Activated B cell treated with CpG ODN at 0.5 μM for 24 hours (primary cell): ENCODE measurements at regions not wholly inside any gene's neighbourhood (a gene's known extent, or its start where the extent isn't known, plus 50 kb on each side); places are given as distances from the start of the nearest gene placed in this dataset.

Experiments used
- ATAC-seq: fragments of 200-7000 bp; cut with Tn5 transposase; one replicate; pipeline ENCODE4 v1.10.0; 2021; ENCODE audit warnings: low read depth, mild to moderate bottlenecking, moderate library complexity
- CTCF ChIA-PET: fragments of 350-600 bp; sonication (Branson Sonifier 250); formaldehyde crosslinking; loops from one replicate; lab custom pipeline; 2021; ENCODE audit warnings: antibody characterized with exemption; lab: Charles Lee
- POLR2A ChIA-PET: fragments of 350-600 bp; sonication (Branson Sonifier 250); formaldehyde crosslinking; loops from one replicate; lab custom pipeline; 2021; ENCODE audit warnings: antibody characterized with exemption; lab: Charles Lee
- DNase-seq: peaks from one replicate; pipeline ENCODE4 v3.0.0; 2022
- H3K27ac Mint-ChIP-seq: one replicate; pipeline ENCODE4 v1.8.0; 2020; ENCODE audit warnings: mixed read lengths
- H3K27me3 Mint-ChIP-seq: one replicate; pipeline ENCODE4 v1.8.0; 2021; ENCODE audit warnings: mixed read lengths
- H3K36me3 Mint-ChIP-seq: one replicate; pipeline ENCODE4 v1.8.0; 2021; ENCODE audit warnings: low read depth, mixed read lengths
- H3K4me1 Mint-ChIP-seq: one replicate; pipeline ENCODE4 v1.8.0; 2021; ENCODE audit warnings: mixed read lengths
- H3K4me3 Mint-ChIP-seq: one replicate; pipeline ENCODE4 v1.8.0; 2020; ENCODE audit warnings: mild to moderate bottlenecking, mixed read lengths
- H3K9me3 Mint-ChIP-seq: one replicate; pipeline ENCODE4 v1.8.0; 2020; ENCODE audit warnings: mixed read lengths
- intact Hi-C: fragments of 100-400 bp; cut with micrococcal nuclease; formaldehyde crosslinking; loops from one replicate; pipeline ENCODE4 v1.15.1; 2024
- TF ChIP-seq, protein P1 (sequence below): fragments of 200-600 bp; IDR thresholded peaks from one replicate; pipeline ENCODE4 v1.8.0; 2022; ENCODE audit warnings: antibody characterized with exemption, mild to moderate bottlenecking

DNA sequence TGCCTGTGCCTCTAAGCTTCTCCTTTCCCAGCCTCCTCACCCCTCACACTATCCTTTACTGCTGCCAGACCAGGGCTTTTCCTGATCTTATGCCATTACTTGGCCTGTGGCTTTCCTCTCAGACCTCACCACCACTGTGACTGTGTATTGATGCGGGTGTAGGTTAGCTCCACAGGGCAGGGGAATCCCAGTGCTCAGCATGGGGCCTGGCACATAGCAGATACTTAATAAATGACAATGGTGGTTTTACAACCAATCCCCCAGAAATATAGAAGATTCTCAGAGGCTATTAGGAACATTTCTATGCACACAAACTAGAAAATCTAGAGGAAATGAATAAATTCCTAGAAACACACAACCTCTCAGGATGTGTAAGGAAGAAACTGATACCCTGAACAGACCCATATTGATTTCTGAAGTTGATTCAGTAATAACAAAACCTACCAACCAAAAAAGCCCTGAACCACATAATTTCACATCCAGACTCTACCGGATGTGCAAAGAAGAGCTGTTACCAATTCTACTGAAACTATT lies 129.6 kb upstream of the QRFPR start:
- H3K9me3 Mint-ChIP-seq = no peaks in the 10 kb centered on the region
- no peak overlapping the region for H3K27ac Mint-ChIP-seq
- intact Hi-C loops = no loop called here
- ATAC-seq (no peak), DNase-seq (no peak)
- no peak overlapping the region for H3K4me3 Mint-ChIP-seq
- TF ChIP-seq, protein P1, sequence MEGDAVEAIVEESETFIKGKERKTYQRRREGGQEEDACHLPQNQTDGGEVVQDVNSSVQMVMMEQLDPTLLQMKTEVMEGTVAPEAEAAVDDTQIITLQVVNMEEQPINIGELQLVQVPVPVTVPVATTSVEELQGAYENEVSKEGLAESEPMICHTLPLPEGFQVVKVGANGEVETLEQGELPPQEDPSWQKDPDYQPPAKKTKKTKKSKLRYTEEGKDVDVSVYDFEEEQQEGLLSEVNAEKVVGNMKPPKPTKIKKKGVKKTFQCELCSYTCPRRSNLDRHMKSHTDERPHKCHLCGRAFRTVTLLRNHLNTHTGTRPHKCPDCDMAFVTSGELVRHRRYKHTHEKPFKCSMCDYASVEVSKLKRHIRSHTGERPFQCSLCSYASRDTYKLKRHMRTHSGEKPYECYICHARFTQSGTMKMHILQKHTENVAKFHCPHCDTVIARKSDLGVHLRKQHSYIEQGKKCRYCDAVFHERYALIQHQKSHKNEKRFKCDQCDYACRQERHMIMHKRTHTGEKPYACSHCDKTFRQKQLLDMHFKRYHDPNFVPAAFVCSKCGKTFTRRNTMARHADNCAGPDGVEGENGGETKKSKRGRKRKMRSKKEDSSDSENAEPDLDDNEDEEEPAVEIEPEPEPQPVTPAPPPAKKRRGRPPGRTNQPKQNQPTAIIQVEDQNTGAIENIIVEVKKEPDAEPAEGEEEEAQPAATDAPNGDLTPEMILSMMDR = no peak
- ChIA-PET CTCF (interaction anchor here (1.0 kb wide), 1 partner anchor 48 kb away, joined by 3 read pairs; no protein-coding TSS in a partner anchor), POLR2A (no interaction called here)
- H3K27me3 Mint-ChIP-seq = peaks cover 5% of the 10 kb centered on the region
- no peaks in the 10 kb centered on the region for H3K36me3 Mint-ChIP-seq
- no peaks in the 10 kb centered on the region for H3K4me1 Mint-ChIP-seq

GRCh38 chr4:121485190-121485804 lies 104.5 kb upstream of the QRFPR start:
- DNase-seq (no peak), ATAC-seq (no peak)
- intact Hi-C loops = loop anchor here (5.0 kb wide), 1 partner anchor 172 kb away; no protein-coding TSS in a partner anchor
- H3K9me3 Mint-ChIP-seq = no peaks in the 10 kb centered on the region
- TF ChIP-seq, protein P1 = no peak
- H3K27ac Mint-ChIP-seq = no peak overlapping the region
- H3K4me1 Mint-ChIP-seq = no peaks in the 10 kb centered on the region
- H3K4me3 Mint-ChIP-seq = no peak overlapping the region
- POLR2A ChIA-PET = no interaction called here
- CTCF ChIA-PET = interaction anchor here (0.8 kb wide), 1 partner anchor 241 kb away, joined by 3 read pairs; no protein-coding TSS in a partner anchor
- no peaks in the 10 kb centered on the region for H3K36me3 Mint-ChIP-seq
- H3K27me3 Mint-ChIP-seq = peaks cover 2% of the 10 kb centered on the region

DNA sequence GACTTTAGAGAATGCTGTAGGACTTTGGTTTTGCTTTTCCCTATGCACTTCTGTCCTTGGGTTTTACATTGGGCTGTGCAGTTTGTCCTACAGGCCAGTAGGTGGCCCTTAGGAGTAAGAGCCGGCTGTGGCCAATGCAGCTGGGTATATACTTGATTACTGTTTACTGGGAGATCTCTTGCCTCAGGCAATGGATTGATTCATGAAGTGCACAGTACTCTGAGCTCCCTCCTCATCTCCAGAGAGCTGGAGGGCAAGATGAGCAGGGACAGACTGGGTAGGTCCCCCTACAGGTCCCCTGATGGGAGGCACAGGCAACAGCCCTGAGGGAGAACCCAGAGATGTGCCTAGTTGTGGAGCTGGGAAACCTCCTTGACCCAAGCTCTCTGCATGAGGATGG lies 103.8 kb upstream of the QRFPR start:
- H3K9me3 Mint-ChIP-seq = no peaks in the 10 kb centered on the region
- H3K36me3 Mint-ChIP-seq = no peaks in the 10 kb centered on the region
- ChIA-PET CTCF (interaction anchor here (0.6 to 1.0 kb wide), 3 partner anchors 242 to 504 kb away, joined by 3 read pairs; no protein-coding TSS in a partner anchor), POLR2A (no interaction called here)
- H3K27ac Mint-ChIP-seq = no peak overlapping the region
- intact Hi-C loops = loop anchor here (1.0 to 5.0 kb wide), 2 partner anchors 173 to 242 kb away; no protein-coding TSS in a partner anchor
- DNase-seq (no peak), ATAC-seq (peak; percentile 54)
- H3K27me3 Mint-ChIP-seq = peaks cover 2% of the 10 kb centered on the region
- TF ChIP-seq, protein P1 = no peak
- H3K4me1 Mint-ChIP-seq = no peaks in the 10 kb centered on the region
- H3K4me3 Mint-ChIP-seq = no peak overlapping the region

- peaks cover 2% of the 10 kb centered on the region for H3K27me3 Mint-ChIP-seq
- ChIA-PET CTCF (no interaction called here), POLR2A (no interaction called here)
- H3K9me3 Mint-ChIP-seq = no peaks in the 10 kb centered on the region
- H3K27ac Mint-ChIP-seq = no peak overlapping the region
- H3K4me1 Mint-ChIP-seq = no peaks in the 10 kb centered on the region
- TF ChIP-seq, protein P1 = no peak
- intact Hi-C loops = no loop called here
- DNase-seq (no peak), ATAC-seq (no peak)
- no peaks in the 10 kb centered on the region for H3K36me3 Mint-ChIP-seq
- H3K4me3 Mint-ChIP-seq = no peak overlapping the region
Measured at GRCh38 chr4:121479808-121480207, 99.0 kb upstream of the QRFPR start.

- peaks cover 2% of the 10 kb centered on the region for H3K4me1 Mint-ChIP-seq
- ATAC-seq (no peak), DNase-seq (no peak)
- H3K27ac Mint-ChIP-seq = no peak overlapping the region
- no peaks in the 10 kb centered on the region for H3K36me3 Mint-ChIP-seq
- H3K9me3 Mint-ChIP-seq = no peaks in the 10 kb centered on the region
- TF ChIP-seq, protein P1 = no peak
- H3K27me3 Mint-ChIP-seq = no peaks in the 10 kb centered on the region
- ChIA-PET POLR2A (no interaction called here), CTCF (no interaction called here)
- intact Hi-C loops = no loop called here
- H3K4me3 Mint-ChIP-seq = no peak overlapping the region
Measured at GRCh38 chr4:121477480-121477879, 96.7 kb upstream of the QRFPR start.
